ENCODE measurements at regions not wholly inside any gene's neighbourhood (a gene's known extent, or its start where the extent isn't known, plus 50 kb on each side); places are given as distances from the start of the nearest gene placed in this dataset.

- Mint-ChIP-seq H3K9me3 (no peaks in the 10 kb centered on the region), H3K27me3 (no peaks in the 10 kb centered on the region), H3K27ac (no peak overlapping the region), H3K4me1 (ENCODE audit: unreplicated experiment) (peaks cover 12% of the 10 kb centered on the region), H3K36me3 (no peaks in the 10 kb centered on the region), H3K4me3 (no peak overlapping the region)
- TF ChIP-seq CTCF (conservative IDR thresholded peaks at IDR 0.05), result no peak
- DNase-seq (ENCODE audit: extremely low spot score, unreplicated experiment), result no peak
Observed at GRCh38 chr14:34356264-34356654, 105.8 kb downstream of the SPTSSA start.

- H3K4me1 Mint-ChIP-seq (ENCODE audit: unreplicated experiment), result peaks cover 12% of the 10 kb centered on the region
- no peaks in the 10 kb centered on the region for H3K27me3 Mint-ChIP-seq
- no peaks in the 10 kb centered on the region for H3K36me3 Mint-ChIP-seq
- no peak for TF ChIP-seq CTCF (conservative IDR thresholded peaks at IDR 0.05)
- no peak overlapping the region for H3K4me3 Mint-ChIP-seq
- DNase-seq (ENCODE audit: extremely low spot score, unreplicated experiment), result no peak
- peak overlapping the region; percentile 0 for H3K27ac Mint-ChIP-seq
- H3K9me3 Mint-ChIP-seq, result no peaks in the 10 kb centered on the region
Observed at GRCh38 chr14:34355584-34356263, 106.3 kb downstream of the SPTSSA start.

DNA sequence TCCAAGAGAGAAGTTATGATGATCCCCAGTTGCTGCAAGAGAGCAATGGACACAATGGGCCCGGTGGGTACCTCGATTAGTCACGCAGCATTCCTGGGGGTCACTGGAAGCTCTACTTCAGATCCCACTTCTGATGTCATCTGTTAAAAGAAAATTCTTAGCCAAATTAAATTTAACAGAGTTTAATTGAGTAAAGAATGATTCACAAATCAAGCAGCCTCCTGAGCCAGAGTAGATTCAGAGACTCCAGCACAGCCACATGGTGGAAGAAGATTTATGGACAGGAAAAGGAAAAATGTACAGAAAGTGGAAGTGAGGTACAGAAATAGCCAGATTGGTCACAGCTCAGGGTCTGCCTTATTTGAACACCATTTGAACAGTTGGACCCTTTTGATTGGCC lies 107.5 kb downstream of the SPTSSA start:
- no peaks in the 10 kb centered on the region for H3K27me3 Mint-ChIP-seq
- no peak for TF ChIP-seq CTCF (conservative IDR thresholded peaks at IDR 0.05)
- no peak overlapping the region for H3K27ac Mint-ChIP-seq
- no peaks in the 10 kb centered on the region for H3K9me3 Mint-ChIP-seq
- H3K4me3 Mint-ChIP-seq, result no peak overlapping the region
- DNase-seq (ENCODE audit: extremely low spot score, unreplicated experiment), result no peak
- no peaks in the 10 kb centered on the region for H3K36me3 Mint-ChIP-seq
- H3K4me1 Mint-ChIP-seq (ENCODE audit: unreplicated experiment), result peaks cover 7% of the 10 kb centered on the region

DNA sequence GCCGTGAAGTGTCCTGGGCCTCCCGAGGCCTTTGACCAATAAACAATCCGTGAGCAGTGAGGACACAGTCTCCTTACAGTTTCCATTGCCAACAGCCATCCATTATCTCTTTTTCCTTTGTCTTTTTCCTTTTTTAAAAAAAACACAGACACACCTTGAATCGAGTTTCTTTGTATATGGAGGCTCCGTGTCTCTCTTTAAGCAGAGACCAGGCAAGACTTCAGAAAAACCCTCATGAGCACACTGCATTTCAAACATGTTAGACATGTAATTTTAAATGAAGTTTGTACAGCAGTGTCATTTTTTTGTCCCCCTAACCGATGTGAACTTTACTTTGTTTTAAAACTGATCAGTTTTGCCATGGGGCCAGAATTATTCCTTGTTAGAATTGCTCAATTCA lies 111.1 kb downstream of the SPTSSA start:
- no peak for TF ChIP-seq CTCF (conservative IDR thresholded peaks at IDR 0.05)
- no peak overlapping the region for H3K4me3 Mint-ChIP-seq
- peaks cover 3% of the 10 kb centered on the region for H3K4me1 Mint-ChIP-seq (ENCODE audit: unreplicated experiment)
- H3K27ac Mint-ChIP-seq, result no peak overlapping the region
- no peaks in the 10 kb centered on the region for H3K27me3 Mint-ChIP-seq
- H3K36me3 Mint-ChIP-seq, result no peaks in the 10 kb centered on the region
- no peak for DNase-seq (ENCODE audit: extremely low spot score, unreplicated experiment)
- H3K9me3 Mint-ChIP-seq, result peaks cover 8% of the 10 kb centered on the region

DNA sequence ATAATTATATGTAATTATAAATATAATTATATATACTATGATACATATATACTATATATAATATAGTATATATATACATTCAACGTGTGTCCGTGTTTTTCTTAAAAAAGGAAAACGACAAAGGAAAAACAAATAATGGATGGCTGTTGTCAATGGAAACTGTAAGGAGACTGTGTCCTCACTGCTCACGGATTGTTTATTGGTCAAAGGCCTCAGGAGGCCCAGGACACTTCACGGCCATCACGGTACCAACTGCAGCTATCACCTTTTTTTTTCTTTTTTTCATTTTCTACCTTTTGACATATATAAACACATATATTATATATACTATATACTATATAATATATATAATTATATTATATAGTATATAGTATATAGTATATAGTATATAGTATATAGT lies 113.4 kb downstream of the SPTSSA start:
- H3K9me3 Mint-ChIP-seq, result peaks cover 8% of the 10 kb centered on the region
- no peak overlapping the region for H3K4me3 Mint-ChIP-seq
- no peak for TF ChIP-seq CTCF (conservative IDR thresholded peaks at IDR 0.05)
- no peak overlapping the region for H3K27ac Mint-ChIP-seq
- no peaks in the 10 kb centered on the region for H3K36me3 Mint-ChIP-seq
- H3K27me3 Mint-ChIP-seq, result no peaks in the 10 kb centered on the region
- no peak for DNase-seq (ENCODE audit: extremely low spot score, unreplicated experiment)
- no peaks in the 10 kb centered on the region for H3K4me1 Mint-ChIP-seq (ENCODE audit: unreplicated experiment)

DNA sequence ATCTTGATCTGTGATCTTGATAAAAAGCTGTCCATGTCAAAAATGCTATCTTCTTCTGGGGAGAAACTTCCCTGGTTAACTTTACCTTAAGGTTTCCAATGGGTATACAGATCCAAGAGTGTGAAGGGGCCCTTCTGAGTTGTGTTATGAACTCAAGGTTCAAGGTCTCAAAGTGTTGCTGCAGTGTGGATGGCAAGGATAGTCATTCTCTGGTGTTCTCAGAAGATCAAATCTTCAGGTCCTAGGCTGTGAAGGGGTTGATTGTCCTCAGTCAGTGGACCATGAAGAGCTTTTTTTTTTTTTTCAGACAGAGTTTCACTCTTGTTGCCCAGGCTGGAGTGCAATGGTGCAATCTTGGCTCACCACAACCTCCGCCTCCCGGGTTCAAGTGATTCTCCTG lies 114.4 kb downstream of the SPTSSA start:
- Mint-ChIP-seq H3K27me3 (no peaks in the 10 kb centered on the region), H3K36me3 (no peaks in the 10 kb centered on the region), H3K4me1 (ENCODE audit: unreplicated experiment) (no peaks in the 10 kb centered on the region), H3K4me3 (no peak overlapping the region), H3K27ac (no peak overlapping the region), H3K9me3 (peaks cover 8% of the 10 kb centered on the region)
- no peak for TF ChIP-seq CTCF (conservative IDR thresholded peaks at IDR 0.05)
- no peak for DNase-seq (ENCODE audit: extremely low spot score, unreplicated experiment)
